ENCODE measurements at regions not wholly inside any gene's neighbourhood (a gene's known extent, or its start where the extent isn't known, plus 50 kb on each side); places are given as distances from the start of the nearest gene placed in this dataset.
"Not testable (repeated sequence)": the region's sequence is repeated elsewhere in the genome, so short reads cannot be mapped to it uniquely, and the experiment has no call there.

- no peak for DNase-seq
These were observed 203.8 kb downstream of the TPRG1 start for GRCh38 chr3:189375532-189375931.

GRCh38 chr3:189383630-189384029, 211.9 kb downstream of the TPRG1 start:
- DNase-seq, result peak; percentile 87

DNA sequence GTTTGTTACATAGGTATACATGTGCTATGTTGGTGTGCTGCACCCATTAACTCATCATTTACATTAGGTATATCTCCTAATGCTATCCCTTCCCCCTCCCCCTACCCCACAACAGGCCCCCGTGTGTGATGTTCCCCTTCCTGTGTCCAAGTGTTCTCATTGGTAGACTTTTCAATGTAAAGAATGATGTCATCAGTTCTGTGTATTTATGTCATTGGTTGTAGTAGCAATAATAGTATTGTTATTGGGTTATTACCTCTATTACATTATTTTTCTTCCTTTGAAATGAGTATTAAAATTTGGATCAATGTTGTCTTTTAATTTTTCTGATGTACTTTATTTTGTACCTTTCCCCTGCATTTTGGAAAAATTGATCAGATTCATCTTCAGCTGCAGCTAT, 214.1 kb downstream of the TPRG1 start:
- DNase-seq, result not testable (repeated sequence)

DNA sequence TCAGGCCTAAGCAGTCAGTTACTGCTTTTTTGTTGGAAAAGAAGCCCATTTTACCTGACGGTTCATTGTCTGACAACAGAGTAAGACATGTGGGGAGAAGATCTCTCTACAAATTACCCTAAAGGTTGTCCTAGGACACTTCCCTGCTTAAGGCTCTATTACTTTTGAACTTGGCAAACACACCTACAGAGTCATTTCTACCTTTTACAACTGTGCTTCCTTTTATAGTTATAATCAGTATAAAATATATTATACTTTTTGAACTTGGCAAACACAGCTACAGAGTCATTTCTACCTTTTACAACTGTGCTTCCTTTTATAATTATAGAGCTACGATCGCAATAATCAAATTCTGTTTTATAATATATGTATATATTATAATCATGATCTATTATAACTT, 215.0 kb downstream of the TPRG1 start:
- no peak for DNase-seq

GRCh38 chr3:189389346-189389745, 217.6 kb downstream of the TPRG1 start:
- DNase-seq, result no peak

DNA sequence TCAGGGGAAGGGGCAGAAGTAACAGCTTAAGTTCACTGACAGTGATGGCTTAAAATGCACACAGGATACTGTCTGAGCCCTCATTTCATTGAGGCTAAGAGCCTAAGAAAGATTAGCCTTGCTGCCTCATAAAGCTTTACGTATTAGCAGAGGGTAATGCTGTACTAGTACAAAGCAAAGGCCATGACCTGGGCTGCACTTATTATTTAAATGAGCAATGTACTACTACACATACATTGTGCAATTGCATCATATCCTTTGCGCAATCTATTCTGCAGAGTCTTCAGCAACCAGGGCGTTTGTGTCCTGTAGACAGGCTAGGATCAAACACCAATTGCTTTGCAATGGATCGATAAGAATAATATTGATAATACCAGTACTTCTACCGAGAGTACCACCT, 221.8 kb downstream of the TPRG1 start:
- DNase-seq, result peak; percentile 82

- DNase-seq, result peak; percentile 99
These were observed 222.9 kb downstream of the TPRG1 start for GRCh38 chr3:189394599-189395121.

GRCh38 chr3:189395825-189396224, 224.1 kb downstream of the TPRG1 start:
- DNase-seq, result peak; percentile 68

DNA sequence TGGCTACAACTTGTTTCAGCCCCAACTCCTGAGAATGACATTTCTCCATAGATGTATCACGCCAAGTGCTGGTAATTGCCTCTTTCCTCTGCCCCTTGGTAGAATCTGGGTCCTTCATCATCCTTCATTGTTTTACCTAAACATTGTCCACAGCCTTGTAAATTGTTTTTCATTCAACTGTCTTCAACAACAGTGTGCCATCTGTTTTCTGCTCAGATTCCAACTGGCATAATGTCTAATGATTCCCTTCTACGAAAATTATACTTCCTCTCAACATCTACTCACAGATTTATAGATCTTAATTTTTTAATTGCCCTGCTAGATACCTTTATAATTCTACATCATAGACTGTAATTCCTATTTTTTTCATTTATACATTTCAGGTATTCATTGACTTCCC, 226.9 kb downstream of the TPRG1 start:
- DNase-seq, result no peak

GRCh38 chr3:189401196-189401595, 229.4 kb downstream of the TPRG1 start:
- DNase-seq, result no peak

- DNase-seq, result no peak
These were observed 228.0 kb upstream of the TP63 start for GRCh38 chr3:189403194-189403593.

DNA sequence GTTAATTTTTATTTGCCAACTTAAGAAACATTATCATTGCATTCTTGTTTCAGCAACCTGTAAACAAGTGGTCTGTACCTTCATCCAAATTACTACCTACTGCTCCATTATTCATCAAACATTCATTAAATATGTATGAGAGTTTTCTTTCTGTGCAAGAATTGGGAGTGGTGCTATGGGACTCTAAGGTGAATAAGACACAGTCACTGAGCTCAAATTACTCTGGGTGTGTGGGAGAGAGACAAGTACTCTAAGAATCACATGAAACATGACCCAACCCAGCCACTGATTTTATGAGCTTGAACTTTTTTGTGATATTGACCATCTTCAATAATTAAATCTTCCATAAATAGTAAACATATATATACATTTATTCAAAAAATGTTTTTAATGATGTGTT, 227.2 kb upstream of the TP63 start:
- DNase-seq, result no peak

GRCh38 chr3:189404797-189405484, 226.2 kb upstream of the TP63 start:
- DNase-seq, result no peak

DNA sequence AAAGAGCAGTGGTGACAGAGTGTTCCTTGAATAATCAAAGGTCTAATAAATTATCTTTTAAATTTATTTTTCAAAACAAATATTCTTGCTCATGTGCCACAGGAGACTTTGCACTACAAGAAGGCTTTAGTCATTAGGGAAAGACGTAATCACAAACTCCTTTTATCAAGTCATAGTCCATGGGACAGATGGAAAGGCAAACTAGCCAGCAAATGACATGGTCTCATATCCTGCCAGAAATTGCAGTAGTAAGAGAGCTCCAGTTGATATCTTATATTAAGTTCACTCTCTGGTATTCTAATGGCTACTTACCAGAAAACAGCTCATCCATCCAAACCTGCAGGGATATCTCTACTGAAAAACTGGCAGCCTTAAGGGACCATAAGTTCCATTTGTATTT, 225.0 kb upstream of the TP63 start:
- DNase-seq, result no peak

DNA sequence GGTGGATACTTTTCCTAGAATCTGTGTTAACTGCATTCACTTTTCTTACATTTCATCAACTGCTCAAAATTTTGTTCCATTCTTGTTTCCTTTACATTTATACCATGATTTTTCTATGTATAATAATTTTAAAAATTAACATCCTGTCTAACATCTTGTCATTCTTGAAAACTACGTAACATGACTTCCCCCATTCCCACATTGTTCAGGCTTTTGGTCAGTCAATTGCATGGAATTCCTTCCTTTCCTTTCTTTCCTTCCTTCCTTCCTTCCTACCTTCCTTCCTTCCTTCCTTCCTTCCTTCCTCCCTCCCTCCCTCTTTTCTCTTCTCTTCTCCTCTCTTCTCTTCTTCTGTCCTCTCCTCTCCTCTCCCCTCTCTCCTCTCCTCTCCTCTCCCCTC, 220.7 kb upstream of the TP63 start:
- no peak for DNase-seq

DNA sequence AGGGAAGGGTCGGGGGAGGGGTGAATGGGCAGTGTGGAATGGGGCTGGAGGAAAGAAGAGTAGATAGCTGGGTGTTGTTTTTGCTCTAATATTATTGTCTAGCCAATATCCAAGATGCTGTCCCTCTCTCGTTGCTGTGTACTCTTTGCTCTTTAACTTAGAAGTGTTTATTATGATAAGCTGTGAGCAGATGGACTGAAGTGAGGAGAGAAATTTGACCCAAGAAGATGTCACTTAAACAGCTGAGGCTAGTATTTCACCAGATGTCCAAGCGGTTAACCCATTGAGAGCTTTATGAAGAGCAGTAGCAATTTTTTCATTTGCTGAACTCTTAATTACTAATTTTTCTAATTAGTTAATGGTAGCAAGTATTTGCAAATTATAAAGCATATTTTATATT, 212.2 kb upstream of the TP63 start:
- no peak for DNase-seq

DNA sequence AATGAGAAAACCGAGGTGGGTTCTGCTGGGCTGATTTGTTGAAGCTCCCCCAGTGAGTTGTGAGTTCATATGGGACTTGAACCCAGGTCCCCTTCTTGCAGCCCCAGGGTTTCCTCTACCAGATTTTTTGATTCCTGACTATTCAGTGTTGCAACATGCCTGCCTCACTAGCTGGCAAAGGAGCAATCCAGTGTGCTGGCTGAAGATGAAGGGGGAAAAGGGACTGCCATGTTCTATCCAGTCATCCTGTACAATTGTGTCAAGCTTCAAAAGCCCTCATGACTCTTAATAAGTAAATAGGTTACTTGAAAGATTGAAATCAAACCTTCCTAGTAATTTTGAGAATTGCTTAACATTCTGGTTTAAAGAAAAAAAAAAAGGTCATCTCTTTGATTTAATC, 211.5 kb upstream of the TP63 start:
- no peak for DNase-seq

DNA sequence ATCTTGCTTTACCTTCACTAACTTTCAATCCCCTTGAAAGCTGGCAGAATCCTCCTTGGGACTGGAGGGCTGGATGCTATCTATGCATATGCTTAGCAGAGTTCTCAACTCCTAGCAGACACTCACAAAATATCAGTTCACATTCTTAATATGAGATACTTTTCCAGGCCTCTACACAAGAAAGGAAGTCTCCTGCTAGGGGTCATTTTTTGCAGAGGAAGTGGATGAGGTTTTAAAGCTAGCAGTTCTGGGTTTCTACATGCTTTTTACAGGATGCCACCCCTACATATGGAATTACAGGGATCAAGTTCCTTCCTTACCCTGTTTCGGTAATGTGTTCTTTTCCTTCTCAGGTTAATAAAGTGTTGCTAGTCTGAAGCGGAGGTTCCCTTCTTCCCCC, 206.3 kb upstream of the TP63 start:
- no peak for DNase-seq

DNA sequence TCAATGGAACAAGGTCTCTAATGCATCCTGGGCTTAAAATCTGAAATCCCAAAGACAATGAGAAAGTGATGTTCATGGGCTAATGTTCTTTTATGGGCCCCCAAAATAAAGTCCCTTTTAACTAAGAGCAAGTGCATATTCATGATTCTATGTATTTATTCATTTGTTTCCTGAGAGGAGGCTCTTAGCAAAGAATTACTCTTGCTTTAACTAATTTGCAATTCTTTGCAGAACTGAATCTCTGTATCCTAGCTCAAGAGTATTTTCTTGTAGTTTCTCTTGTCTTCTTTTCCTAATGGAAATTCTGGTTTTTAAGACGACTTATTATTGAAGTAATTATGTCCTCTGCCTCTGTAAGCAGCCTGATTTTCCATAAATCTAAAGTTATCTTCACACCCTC, 202.2 kb upstream of the TP63 start:
- no peak for DNase-seq

GRCh38 chr3:189430166-189430565, 201.0 kb upstream of the TP63 start:
- no peak for DNase-seq

- not testable (repeated sequence) for DNase-seq
These were observed 188.9 kb upstream of the TP63 start for GRCh38 chr3:189442257-189442656.

DNA sequence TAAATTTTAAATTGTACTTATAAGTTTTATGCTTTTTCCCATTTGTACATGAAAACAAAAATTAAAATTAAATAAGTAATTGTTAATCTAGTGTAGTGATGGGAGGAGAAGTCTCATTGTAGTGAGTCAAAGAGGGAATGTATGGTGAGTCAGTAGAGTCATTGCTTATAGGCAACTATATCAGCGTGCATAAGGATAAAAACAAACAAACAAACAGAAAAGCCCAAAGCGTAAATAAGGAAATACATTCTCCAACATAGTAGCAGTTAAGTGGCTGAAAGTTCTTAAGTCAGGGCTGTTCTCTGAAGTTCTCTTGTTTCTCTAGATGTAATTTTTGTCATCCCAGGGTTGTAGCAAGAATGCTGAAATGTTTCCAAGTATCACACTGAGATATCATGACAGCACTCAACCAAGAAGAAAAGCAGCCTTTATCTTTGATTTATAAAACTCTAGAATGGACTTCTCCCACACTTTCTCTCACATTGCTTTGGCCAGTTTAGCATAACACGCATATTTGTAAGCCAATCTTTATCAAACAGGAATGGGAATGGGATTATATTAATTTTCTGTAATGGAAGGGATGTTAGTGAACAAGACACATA, 184.1 kb upstream of the TP63 start:
- no peak for DNase-seq

- DNase-seq, result peak; percentile 79
These were observed 182.1 kb upstream of the TP63 start for GRCh38 chr3:189449084-189449483.

- DNase-seq, result no peak
These were observed 176.2 kb upstream of the TP63 start for GRCh38 chr3:189455009-189455408.

Measured in NCI-H146 (cell line).